ENCODE measurements at regions not wholly inside any gene's neighbourhood (a gene's known extent, or its start where the extent isn't known, plus 50 kb on each side); places are given as distances from the start of the nearest gene placed in this dataset.

DNA sequence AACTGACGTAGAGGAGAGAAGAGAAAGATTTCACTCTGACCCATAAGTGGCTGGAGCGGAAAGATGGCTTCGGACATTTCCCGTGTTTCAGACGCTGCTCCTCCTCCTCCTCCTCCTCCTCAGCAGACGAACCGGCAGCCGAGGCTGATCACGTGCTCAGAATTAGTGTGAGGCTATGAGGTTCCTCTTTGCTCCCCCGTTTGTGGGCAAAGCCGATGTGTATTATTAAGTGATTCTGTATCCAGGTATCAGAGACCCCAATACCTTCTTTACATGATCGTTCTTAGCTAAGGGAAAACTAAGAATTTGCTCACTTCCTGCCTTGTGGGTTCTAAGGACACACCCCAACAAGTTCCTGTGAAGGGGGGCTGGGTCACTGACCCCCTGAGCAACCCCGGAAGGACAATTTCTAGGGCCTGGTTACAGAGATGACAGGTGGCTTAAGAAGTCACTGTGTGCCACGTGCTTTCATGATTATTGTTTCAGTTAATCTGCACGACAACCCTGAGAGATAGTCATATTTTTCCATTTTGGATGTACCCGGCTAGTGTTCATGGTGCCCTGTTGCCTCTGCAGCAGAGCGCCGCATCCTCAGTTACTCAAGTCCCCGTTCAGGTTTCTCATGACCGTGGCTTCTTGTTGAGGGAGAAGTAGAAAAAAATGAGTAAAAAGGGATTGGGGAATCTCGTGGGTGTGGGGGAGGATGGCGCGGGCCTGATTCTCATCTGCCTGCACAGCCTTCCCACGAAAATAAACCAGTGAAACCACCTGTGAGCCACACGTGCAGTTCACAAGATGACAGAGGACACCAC is 671.8 kb downstream of the QKI start:
- TF ChIP-seq CTCF (IDR thresholded peaks at IDR 0.05 in 2 of 3, conservative IDR thresholded peaks at IDR 0.05 in 1 of 3; ENCODE audit: borderline replicate concordance in 1 of 3, insufficient read depth in 1 of 3, low read depth in 2 of 3, low read length in 2 of 3) (no peak), ZNF274 (IDR thresholded peaks at IDR 0.05; ENCODE audit: low read depth, low read length) (no peak), POLR2A (IDR thresholded peaks at IDR 0.05; ENCODE audit: borderline replicate concordance, extremely low read depth, insufficient read depth, insufficient read length) (no peak), EZH2phosphoT487 (IDR thresholded peaks at IDR 0.05; ENCODE audit: borderline replicate concordance) (no peak), SIN3A (IDR thresholded peaks at IDR 0.05; ENCODE audit: low read depth) (no peak), EZH2 (IDR thresholded peaks at IDR 0.05) (no peak), RAD21 (IDR thresholded peaks at IDR 0.05; ENCODE audit: low read depth) (no peak), POLR2AphosphoS5 (IDR thresholded peaks at IDR 0.05; ENCODE audit: low read depth, low read length) (no peak), CEBPB (IDR thresholded peaks at IDR 0.05; ENCODE audit: low read depth) (no peak)
